GM23338 (cell line): ENCODE measurements at regions not wholly inside any gene's neighbourhood (a gene's known extent, or its start where the extent isn't known, plus 50 kb on each side); places are given as distances from the start of the nearest gene placed in this dataset.
A peak's percentile ranks its signal among the peaks of the same experiment; 100 is the strongest.

Source experiments
- ATAC-seq: fragments of 200-7000 bp; cut with Tn5 transposase; 3 replicates; pipeline ENCODE4 v1.9.1; 2020
- DNase-seq: peaks from one replicate; pipeline ENCODE4 v3.0.0-alpha.2; 2015; ENCODE audit warnings: low spot score
- H2AFZ ChIP-seq: fragments of 200-600 bp; sonication (generic); 2 replicates; pipeline ENCODE4 v1.8.0; 2016; ENCODE audit warnings: antibody characterized with exemption, mild to moderate bottlenecking, moderate library complexity
- H3F3A ChIP-seq: fragments of 200-600 bp; sonication (generic); replicated peaks from 2 replicates; pipeline ENCODE4 v1.8.0; 2017; ENCODE audit warnings: antibody characterized with exemption, mixed run types, low read depth
- H3K27ac ChIP-seq: fragments of 200-600 bp; sonication (generic); 2 replicates; pipeline ENCODE4 v1.6.1; 2016; ENCODE audit warnings: low read depth
- H3K27me3 ChIP-seq: fragments of 200-600 bp; sonication (generic); 2 replicates; pipeline ENCODE4 v1.8.0; 2016; ENCODE audit warnings: mild to moderate bottlenecking, mixed run types, moderate library complexity; ENCODE audit not compliant: insufficient read depth
- H3K36me3 ChIP-seq: fragments of 200-600 bp; sonication (generic); 2 replicates; pipeline ENCODE4 v1.8.0; 2016; ENCODE audit warnings: mild to moderate bottlenecking; ENCODE audit not compliant: insufficient read depth
- H3K4me1 ChIP-seq: fragments of 200-600 bp; sonication (generic); 2 replicates; pipeline ENCODE4 v1.8.0; 2016; ENCODE audit warnings: mild to moderate bottlenecking, moderate library complexity; ENCODE audit not compliant: insufficient read depth
- H3K4me2 ChIP-seq: fragments of 200-600 bp; sonication (generic); 2 replicates; pipeline ENCODE4 v1.7.1; 2017; ENCODE audit warnings: mixed run types
- H3K4me3 ChIP-seq: fragments of 200-600 bp; sonication (generic); 2 replicates; pipeline ENCODE4 v1.6.1; 2016; ENCODE audit warnings: mixed run types
- H3K79me2 ChIP-seq: fragments of 200-600 bp; sonication (generic); replicated peaks from 2 replicates; pipeline ENCODE4 v1.8.0; 2017; ENCODE audit warnings: mild to moderate bottlenecking; ENCODE audit not compliant: insufficient read depth
- H3K9me2 ChIP-seq: fragments of 200-600 bp; sonication (generic); 2 replicates; pipeline ENCODE4 v1.8.0; 2017; ENCODE audit not compliant: insufficient read depth
- H4K20me1 ChIP-seq: fragments of 200-600 bp; sonication (generic); replicated peaks from 2 replicates; pipeline ENCODE4 v1.8.0; 2017; ENCODE audit warnings: mild to moderate bottlenecking; ENCODE audit not compliant: insufficient read depth
- H3K27ac Mint-ChIP-seq: 2 replicates; pipeline ENCODE4 v1.8.0; 2020; ENCODE audit warnings: inconsistent platforms, mild to moderate bottlenecking, moderate library complexity, mixed read lengths
- H3K27me3 Mint-ChIP-seq: 3 replicates; pipeline ENCODE4 v1.8.0; 2022; ENCODE audit warnings: low read depth, mild to moderate bottlenecking, moderate library complexity, mixed read lengths, inconsistent platforms; ENCODE audit not compliant: insufficient read depth, poor library complexity
- H3K36me3 Mint-ChIP-seq: 3 replicates; pipeline ENCODE4 v1.8.0; 2021; ENCODE audit warnings: low read depth, mild to moderate bottlenecking, inconsistent platforms, moderate library complexity, mixed read lengths
- H3K4me1 Mint-ChIP-seq: 3 replicates; pipeline ENCODE4 v1.8.0; 2020; ENCODE audit warnings: mild to moderate bottlenecking, inconsistent platforms, mixed read lengths
- H3K4me3 Mint-ChIP-seq: 3 replicates; pipeline ENCODE4 v1.8.0; 2021; ENCODE audit warnings: moderate library complexity, mild to moderate bottlenecking, inconsistent platforms, mixed read lengths
- H3K9me3 Mint-ChIP-seq: 3 replicates; pipeline ENCODE4 v1.8.0; 2020; ENCODE audit warnings: moderate library complexity, mild to moderate bottlenecking, inconsistent platforms, mixed read lengths
- CREB1 ChIP-seq: fragments of 250-450 bp; sonication (Bioruptor Pico); IDR thresholded peaks from 2 replicates; pipeline ENCODE4 v1.5.0; 2020; ENCODE audit warnings: low read depth, mild to moderate bottlenecking, moderate library complexity
- ETS1 ChIP-seq: IDR thresholded peaks from 2 replicates; pipeline ENCODE4 v1.6.1; 2016; ENCODE audit warnings: antibody characterized with exemption
- JUNB ChIP-seq: IDR thresholded peaks from one replicate; pipeline ENCODE4 v1.6.1; 2016; ENCODE audit warnings: antibody characterized with exemption; ENCODE audit not compliant: unreplicated experiment
- NANOG ChIP-seq: IDR thresholded peaks from 2 replicates; pipeline ENCODE4 v1.6.1; 2016; ENCODE audit warnings: antibody characterized with exemption, borderline replicate concordance
- POLR2AphosphoS5 ChIP-seq: IDR thresholded peaks from 2 replicates; pipeline ENCODE4 v1.6.1; 2016; ENCODE audit warnings: antibody characterized with exemption, low read depth
- TF ChIP-seq, protein P1 (sequence below), 2 experiments: fragments of 200-600 bp in 1 of 2; sonication (generic) in 1 of 2; conservative IDR thresholded peaks; 2 replicates each; pipeline versions ENCODE4 v1.5.1 to v1.6.1; 2016 to 2017; ENCODE audit warnings: antibody characterized with exemption in 2 of 2, low read depth in 2 of 2, mild to moderate bottlenecking in 2 of 2, moderate library complexity in 1 of 2
- TF ChIP-seq, protein P2 (sequence below): fragments of 250-450 bp; sonication (Bioruptor Pico); IDR thresholded peaks from 2 replicates; pipeline ENCODE4 v1.5.0; 2020; ENCODE audit warnings: mild to moderate bottlenecking, moderate library complexity

DNA sequence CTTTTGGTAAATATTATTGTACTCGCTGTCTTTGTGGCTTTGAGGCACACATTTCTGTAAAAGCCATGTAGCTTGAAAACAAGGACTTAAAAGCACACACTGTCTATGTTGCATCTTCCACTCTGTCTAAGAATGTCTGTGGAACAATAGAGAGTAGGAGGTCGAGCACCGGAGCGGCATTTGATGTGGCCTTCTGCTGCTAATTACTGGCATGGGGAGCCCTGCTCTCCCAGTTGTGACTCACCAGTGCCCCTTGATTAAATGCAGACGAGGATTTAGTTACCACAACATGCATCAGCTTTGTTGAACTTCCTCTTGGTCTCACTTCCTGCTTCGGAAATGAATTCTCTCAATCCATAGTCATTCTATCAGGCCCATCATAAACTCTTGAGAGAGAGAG is 680.7 kb upstream of the SLC35B3 start (continued):
- TF ChIP-seq JUNB (no peak), ETS1 (no peak)

GRCh38 chr6:9112544-9112943 is 677.2 kb upstream of the SLC35B3 start:
- Mint-ChIP-seq H3K4me3 (no peak overlapping the region), H3K27me3 (no peaks in the 10 kb centered on the region), H3K36me3 (no peaks in the 10 kb centered on the region), H3K4me1 (peaks cover 15% of the 10 kb centered on the region), H3K27ac (0 out of 2 replicates have a peak overlapping the region, but pooled peaks have one; percentile 3), H3K9me3 (no peaks in the 10 kb centered on the region)
- no peaks in the 10 kb centered on the region for H3K36me3 ChIP-seq
- H4K20me1 ChIP-seq: no peaks in the 10 kb centered on the region
- no peaks in the 10 kb centered on the region for H3K27me3 ChIP-seq
- no peak overlapping the region for H2AFZ ChIP-seq
- H3K4me3 ChIP-seq: no peak overlapping the region
- peak; percentile 30 for DNase-seq
- TF ChIP-seq, protein P1, sequence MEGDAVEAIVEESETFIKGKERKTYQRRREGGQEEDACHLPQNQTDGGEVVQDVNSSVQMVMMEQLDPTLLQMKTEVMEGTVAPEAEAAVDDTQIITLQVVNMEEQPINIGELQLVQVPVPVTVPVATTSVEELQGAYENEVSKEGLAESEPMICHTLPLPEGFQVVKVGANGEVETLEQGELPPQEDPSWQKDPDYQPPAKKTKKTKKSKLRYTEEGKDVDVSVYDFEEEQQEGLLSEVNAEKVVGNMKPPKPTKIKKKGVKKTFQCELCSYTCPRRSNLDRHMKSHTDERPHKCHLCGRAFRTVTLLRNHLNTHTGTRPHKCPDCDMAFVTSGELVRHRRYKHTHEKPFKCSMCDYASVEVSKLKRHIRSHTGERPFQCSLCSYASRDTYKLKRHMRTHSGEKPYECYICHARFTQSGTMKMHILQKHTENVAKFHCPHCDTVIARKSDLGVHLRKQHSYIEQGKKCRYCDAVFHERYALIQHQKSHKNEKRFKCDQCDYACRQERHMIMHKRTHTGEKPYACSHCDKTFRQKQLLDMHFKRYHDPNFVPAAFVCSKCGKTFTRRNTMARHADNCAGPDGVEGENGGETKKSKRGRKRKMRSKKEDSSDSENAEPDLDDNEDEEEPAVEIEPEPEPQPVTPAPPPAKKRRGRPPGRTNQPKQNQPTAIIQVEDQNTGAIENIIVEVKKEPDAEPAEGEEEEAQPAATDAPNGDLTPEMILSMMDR (conservative IDR thresholded peaks at IDR 0.05; ENCODE audit: low read depth in 2 of 2): no peak
- TF ChIP-seq CREB1 (CRISPR knock-in tag) (no peak), POLR2AphosphoS5 (no peak), NANOG (no peak), ETS1 (no peak), JUNB (no peak)
- TF ChIP-seq, protein P2, sequence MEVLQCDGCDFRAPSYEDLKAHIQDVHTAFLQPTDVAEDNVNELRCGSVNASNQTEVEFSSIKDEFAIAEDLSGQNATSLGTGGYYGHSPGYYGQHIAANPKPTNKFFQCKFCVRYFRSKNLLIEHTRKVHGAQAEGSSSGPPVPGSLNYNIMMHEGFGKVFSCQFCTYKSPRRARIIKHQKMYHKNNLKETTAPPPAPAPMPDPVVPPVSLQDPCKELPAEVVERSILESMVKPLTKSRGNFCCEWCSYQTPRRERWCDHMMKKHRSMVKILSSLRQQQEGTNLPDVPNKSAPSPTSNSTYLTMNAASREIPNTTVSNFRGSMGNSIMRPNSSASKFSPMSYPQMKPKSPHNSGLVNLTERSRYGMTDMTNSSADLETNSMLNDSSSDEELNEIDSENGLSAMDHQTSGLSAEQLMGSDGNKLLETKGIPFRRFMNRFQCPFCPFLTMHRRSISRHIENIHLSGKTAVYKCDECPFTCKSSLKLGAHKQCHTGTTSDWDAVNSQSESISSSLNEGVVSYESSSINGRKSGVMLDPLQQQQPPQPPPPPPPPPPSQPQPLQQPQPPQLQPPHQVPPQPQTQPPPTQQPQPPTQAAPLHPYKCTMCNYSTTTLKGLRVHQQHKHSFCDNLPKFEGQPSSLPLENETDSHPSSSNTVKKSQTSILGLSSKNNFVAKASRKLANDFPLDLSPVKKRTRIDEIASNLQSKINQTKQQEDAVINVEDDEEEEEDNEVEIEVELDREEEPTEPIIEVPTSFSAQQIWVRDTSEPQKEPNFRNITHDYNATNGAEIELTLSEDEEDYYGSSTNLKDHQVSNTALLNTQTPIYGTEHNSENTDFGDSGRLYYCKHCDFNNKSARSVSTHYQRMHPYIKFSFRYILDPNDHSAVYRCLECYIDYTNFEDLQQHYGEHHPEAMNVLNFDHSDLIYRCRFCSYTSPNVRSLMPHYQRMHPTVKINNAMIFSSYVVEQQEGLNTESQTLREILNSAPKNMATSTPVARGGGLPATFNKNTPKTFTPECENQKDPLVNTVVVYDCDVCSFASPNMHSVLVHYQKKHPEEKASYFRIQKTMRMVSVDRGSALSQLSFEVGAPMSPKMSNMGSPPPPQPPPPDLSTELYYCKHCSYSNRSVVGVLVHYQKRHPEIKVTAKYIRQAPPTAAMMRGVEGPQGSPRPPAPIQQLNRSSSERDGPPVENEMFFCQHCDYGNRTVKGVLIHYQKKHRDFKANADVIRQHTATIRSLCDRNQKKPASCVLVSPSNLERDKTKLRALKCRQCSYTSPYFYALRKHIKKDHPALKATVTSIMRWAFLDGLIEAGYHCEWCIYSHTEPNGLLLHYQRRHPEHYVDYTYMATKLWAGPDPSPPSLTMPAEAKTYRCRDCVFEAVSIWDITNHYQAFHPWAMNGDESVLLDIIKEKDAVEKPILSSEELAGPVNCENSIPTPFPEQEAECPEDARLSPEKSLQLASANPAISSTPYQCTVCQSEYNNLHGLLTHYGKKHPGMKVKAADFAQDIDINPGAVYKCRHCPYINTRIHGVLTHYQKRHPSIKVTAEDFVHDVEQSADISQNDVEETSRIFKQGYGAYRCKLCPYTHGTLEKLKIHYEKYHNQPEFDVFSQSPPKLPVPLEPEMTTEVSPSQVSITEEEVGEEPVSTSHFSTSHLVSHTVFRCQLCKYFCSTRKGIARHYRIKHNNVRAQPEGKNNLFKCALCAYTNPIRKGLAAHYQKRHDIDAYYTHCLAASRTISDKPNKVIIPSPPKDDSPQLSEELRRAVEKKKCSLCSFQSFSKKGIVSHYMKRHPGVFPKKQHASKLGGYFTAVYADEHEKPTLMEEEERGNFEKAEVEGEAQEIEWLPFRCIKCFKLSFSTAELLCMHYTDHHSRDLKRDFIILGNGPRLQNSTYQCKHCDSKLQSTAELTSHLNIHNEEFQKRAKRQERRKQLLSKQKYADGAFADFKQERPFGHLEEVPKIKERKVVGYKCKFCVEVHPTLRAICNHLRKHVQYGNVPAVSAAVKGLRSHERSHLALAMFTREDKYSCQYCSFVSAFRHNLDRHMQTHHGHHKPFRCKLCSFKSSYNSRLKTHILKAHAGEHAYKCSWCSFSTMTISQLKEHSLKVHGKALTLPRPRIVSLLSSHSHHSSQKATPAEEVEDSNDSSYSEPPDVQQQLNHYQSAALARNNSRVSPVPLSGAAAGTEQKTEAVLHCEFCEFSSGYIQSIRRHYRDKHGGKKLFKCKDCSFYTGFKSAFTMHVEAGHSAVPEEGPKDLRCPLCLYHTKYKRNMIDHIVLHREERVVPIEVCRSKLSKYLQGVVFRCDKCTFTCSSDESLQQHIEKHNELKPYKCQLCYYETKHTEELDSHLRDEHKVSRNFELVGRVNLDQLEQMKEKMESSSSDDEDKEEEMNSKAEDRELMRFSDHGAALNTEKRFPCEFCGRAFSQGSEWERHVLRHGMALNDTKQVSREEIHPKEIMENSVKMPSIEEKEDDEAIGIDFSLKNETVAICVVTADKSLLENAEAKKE (CRISPR knock-in tag): peak; percentile 30; the same call in 1 of the 2 replicates
- 0 out of 2 replicates have a peak, but pooled peaks cover 3% of the 10 kb centered on the region for H3K9me2 ChIP-seq
- H3K27ac ChIP-seq: no peak overlapping the region
- no peaks in the 10 kb centered on the region for H3F3A ChIP-seq
- ATAC-seq: peak; percentile 76
- no peak overlapping the region for H3K4me2 ChIP-seq
- H3K4me1 ChIP-seq: no peaks in the 10 kb centered on the region
- H3K79me2 ChIP-seq: no peaks in the 10 kb centered on the region
